ENCODE measurements at regions not wholly inside any gene's neighbourhood (a gene's known extent, or its start where the extent isn't known, plus 50 kb on each side); places are given as distances from the start of the nearest gene placed in this dataset.

DNA sequence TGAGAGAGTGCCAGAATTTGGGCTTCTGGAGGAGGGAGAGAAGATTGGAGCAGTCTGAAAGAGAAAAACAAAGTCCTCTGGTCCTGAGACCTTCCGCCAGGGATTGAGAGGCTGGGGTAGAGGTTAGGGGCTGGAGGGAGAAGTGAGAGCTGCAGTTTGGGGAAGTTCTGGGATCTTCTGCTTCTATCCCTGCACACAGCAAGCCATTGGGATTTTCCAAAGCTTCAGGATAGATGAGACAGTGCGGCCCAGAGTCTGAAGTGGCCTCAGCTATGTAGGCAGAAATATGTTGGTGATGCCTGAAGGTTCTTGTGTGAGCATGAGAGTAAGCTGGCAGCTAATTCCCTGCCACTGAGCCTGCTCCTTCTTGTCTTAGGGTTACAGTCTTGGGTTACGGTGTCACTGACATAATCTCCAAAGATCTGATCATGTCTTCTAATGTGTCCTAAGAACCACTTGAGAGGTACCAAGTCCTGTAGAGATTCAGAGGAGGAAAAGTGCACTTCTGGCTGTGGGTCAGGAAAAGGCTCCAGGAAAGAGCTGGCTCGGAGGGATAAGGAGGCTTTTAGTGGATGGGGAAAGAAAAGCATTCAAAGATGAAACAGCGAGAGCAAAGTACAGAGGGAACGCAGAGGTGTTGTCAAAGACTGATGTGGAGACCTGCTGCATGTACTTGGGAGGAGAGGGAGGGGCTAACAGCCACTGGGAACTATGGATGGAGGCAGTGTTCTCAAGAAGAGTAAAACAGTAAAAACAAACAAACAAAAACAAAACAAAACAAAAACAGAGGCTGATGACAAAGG is 131.1 kb upstream of the MYLIP start:
- TF ChIP-seq, protein P1, sequence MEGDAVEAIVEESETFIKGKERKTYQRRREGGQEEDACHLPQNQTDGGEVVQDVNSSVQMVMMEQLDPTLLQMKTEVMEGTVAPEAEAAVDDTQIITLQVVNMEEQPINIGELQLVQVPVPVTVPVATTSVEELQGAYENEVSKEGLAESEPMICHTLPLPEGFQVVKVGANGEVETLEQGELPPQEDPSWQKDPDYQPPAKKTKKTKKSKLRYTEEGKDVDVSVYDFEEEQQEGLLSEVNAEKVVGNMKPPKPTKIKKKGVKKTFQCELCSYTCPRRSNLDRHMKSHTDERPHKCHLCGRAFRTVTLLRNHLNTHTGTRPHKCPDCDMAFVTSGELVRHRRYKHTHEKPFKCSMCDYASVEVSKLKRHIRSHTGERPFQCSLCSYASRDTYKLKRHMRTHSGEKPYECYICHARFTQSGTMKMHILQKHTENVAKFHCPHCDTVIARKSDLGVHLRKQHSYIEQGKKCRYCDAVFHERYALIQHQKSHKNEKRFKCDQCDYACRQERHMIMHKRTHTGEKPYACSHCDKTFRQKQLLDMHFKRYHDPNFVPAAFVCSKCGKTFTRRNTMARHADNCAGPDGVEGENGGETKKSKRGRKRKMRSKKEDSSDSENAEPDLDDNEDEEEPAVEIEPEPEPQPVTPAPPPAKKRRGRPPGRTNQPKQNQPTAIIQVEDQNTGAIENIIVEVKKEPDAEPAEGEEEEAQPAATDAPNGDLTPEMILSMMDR (IDR thresholded peaks at IDR 0.05; ENCODE audit: insufficient read depth, low read length) = no peak
- no peak for TF ChIP-seq POLR2AphosphoS5 (IDR thresholded peaks at IDR 0.05; ENCODE audit: low read depth)

All from HL-60 (cell line).